ENCODE measurements at regions not wholly inside any gene's neighbourhood (a gene's known extent, or its start where the extent isn't known, plus 50 kb on each side); places are given as distances from the start of the nearest gene placed in this dataset.
"Not testable (repeated sequence)": the region's sequence is repeated elsewhere in the genome, so short reads cannot be mapped to it uniquely, and the experiment has no call there.

DNA sequence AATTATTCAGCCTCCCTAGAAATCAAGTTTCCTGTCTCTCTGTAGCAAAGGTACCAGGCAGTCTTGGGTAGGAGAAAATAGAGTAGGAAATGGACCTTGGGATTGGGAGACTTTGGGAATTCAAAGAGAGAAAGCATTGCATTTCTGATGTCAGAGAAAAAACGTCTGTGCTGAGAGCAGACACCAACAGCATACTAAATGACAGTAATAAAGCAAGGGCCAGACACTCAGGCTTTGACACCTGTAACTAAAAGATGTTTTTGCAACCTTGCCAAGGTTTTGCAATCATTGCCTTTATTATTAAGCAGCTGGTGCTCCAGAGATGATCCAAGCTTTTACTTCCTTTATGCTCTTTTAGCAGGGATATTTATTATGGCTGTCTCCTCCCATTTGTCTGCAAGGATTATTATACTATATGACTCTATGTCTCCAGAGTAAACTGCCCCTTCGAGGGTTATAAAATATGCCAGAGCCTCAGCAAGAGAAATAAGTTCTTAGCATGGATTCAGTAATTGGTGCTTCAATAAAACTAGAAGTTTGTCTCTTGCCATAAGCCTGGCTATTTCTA, 85.2 kb upstream of the GRAMD1B start:
- POLR2A ChIA-PET = no interaction called here

DNA sequence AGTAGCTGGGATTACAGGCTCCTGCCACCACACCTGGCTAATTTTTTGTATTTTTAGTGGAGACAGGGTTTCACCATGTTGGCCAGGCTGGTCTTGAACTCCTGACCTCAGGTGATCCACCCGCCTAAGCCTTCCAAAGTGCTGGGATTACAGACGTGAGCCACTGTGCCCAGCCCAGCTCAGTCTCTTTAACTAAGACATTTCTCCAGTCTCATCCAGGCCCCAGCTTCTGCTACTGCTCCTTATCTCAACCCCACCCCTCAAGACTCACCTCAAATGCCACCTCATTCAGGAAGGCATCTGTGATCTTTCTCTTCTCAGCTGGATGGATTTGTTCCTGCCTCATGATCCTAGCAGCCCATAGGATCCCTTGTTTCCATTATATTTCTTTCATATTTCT, 85.9 kb upstream of the GRAMD1B start:
- H3K36me3 ChIP-seq (ENCODE audit: control insufficient read depth in 4 of 4, insufficient read depth in 4 of 4, low read length in 3 of 4); H3K4me1 ChIP-seq (ENCODE audit: control extremely low read depth in 1 of 4, control insufficient read depth in 4 of 4, insufficient read depth in 4 of 4, low read length in 3 of 4); H3K9me3 ChIP-seq (ENCODE audit: control extremely low read depth in 1 of 5, control insufficient read depth in 4 of 5, insufficient read depth in 2 of 5, low read depth in 1 of 5, low read length in 4 of 5); H3K27ac ChIP-seq (ENCODE audit: insufficient read depth in 1 of 2, low read depth in 1 of 2, low read length in 2 of 2, poor library complexity in 1 of 2, severe bottlenecking in 2 of 2); POLR2A ChIA-PET; H3K4me3 ChIP-seq (ENCODE audit: control insufficient read depth in 1 of 7, extremely low read depth in 1 of 7, insufficient read depth in 4 of 7, low read depth in 2 of 7, low read length in 6 of 7); H3K27me3 ChIP-seq (replicated peaks in 2 of 5; ENCODE audit: control insufficient read depth in 4 of 5, insufficient read depth in 5 of 5, low read length in 4 of 5); DNase-seq: not testable (repeated sequence)
- CTCF ChIA-PET = interaction anchor here (0.8 kb wide), 1 partner anchor 10 kb away, joined by 3 read pairs; no protein-coding TSS in a partner anchor
- 92% methylated on average over 2 of the region's 2 CpGs for WGBS (ENCODE audit: insufficient coverage)

More for the DNA sequence above, 85.2 kb upstream of the GRAMD1B start:
- DNase-seq = no peak
- Histone ChIP-seq H3K27me3 (replicated peaks in 2 of 5; ENCODE audit: control insufficient read depth in 4 of 5, insufficient read depth in 5 of 5, low read length in 4 of 5) (no peaks in the 10 kb centered on the region), H3K36me3 (ENCODE audit: control insufficient read depth in 4 of 4, insufficient read depth in 4 of 4, low read length in 3 of 4) (no peaks in the 10 kb centered on the region), H3K4me3 (ENCODE audit: control insufficient read depth in 1 of 7, extremely low read depth in 1 of 7, insufficient read depth in 4 of 7, low read depth in 2 of 7, low read length in 6 of 7) (no peak overlapping the region), H3K4me1 (ENCODE audit: control extremely low read depth in 1 of 4, control insufficient read depth in 4 of 4, insufficient read depth in 4 of 4, low read length in 3 of 4) (no peaks in the 10 kb centered on the region), H3K27ac (ENCODE audit: insufficient read depth in 1 of 2, low read depth in 1 of 2, low read length in 2 of 2, poor library complexity in 1 of 2, severe bottlenecking in 2 of 2) (no peak overlapping the region), H3K9me3 (ENCODE audit: control extremely low read depth in 1 of 5, control insufficient read depth in 4 of 5, insufficient read depth in 2 of 5, low read depth in 1 of 5, low read length in 4 of 5) (peaks cover 0 to 8% (median 3%) of the 10 kb centered on the region in 5 experiments)
- CTCF ChIA-PET = interaction anchor here (0.8 kb wide), 1 partner anchor 11 kb away, joined by 3 read pairs; no protein-coding TSS in a partner anchor
- WGBS (ENCODE audit: insufficient coverage) = 81% methylated on average over 2 of the region's 2 CpGs

DNA sequence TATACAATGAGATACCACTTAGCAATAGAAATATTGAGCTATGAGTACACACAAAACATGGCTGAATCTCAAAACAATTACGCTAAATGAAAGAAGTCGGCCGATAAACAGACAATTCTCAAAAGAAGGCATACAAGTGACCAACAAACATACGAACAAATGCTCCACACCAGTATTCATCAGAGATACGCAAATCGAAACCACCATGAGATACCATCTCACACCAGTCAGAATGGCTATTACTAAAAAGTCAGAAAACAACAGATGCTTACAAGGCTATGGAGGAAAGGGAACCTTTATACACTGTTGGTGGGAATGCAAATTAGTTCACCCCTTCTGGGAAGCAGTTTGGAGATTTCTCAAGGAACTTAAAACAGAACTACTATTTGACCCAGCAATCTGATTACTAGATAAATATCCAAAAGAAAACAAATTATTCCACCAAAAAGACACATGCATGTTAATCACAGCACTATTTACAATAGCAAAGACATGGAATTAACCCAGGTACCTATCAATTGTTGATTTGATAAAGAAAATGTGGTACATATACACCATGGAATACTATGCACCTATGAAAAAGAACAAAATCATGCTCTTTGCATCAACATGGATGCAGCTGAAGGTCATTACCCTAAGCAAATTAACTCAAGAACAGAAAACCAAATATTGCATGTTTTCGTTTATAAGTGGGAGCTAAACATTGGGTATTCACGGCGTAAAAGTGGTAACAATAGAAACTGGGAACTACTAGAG, 90.9 kb upstream of the GRAMD1B start:
- POLR2A ChIA-PET = no interaction called here
- CTCF ChIA-PET = no interaction called here
- no peaks in the 10 kb centered on the region for H3K27me3 ChIP-seq (replicated peaks in 2 of 5; ENCODE audit: control insufficient read depth in 4 of 5, insufficient read depth in 5 of 5, low read length in 4 of 5)
- H3K9me3 ChIP-seq (ENCODE audit: control extremely low read depth in 1 of 5, control insufficient read depth in 4 of 5, insufficient read depth in 2 of 5, low read depth in 1 of 5, low read length in 4 of 5) = peaks cover 0 to 20% (median 8%) of the 10 kb centered on the region in 5 experiments
- WGBS (ENCODE audit: insufficient coverage) = 100% methylated on average over 7 of the region's 9 CpGs
- DNase-seq = no peak
- no peak overlapping the region for H3K4me3 ChIP-seq (ENCODE audit: control insufficient read depth in 1 of 7, extremely low read depth in 1 of 7, insufficient read depth in 4 of 7, low read depth in 2 of 7, low read length in 6 of 7)
- no peaks in the 10 kb centered on the region for H3K36me3 ChIP-seq (ENCODE audit: control insufficient read depth in 4 of 4, insufficient read depth in 4 of 4, low read length in 3 of 4)
- H3K4me1 ChIP-seq (ENCODE audit: control extremely low read depth in 1 of 4, control insufficient read depth in 4 of 4, insufficient read depth in 4 of 4, low read length in 3 of 4) = no peaks in the 10 kb centered on the region
- no peak overlapping the region for H3K27ac ChIP-seq (ENCODE audit: insufficient read depth in 1 of 2, low read depth in 1 of 2, low read length in 2 of 2, poor library complexity in 1 of 2, severe bottlenecking in 2 of 2)

DNA sequence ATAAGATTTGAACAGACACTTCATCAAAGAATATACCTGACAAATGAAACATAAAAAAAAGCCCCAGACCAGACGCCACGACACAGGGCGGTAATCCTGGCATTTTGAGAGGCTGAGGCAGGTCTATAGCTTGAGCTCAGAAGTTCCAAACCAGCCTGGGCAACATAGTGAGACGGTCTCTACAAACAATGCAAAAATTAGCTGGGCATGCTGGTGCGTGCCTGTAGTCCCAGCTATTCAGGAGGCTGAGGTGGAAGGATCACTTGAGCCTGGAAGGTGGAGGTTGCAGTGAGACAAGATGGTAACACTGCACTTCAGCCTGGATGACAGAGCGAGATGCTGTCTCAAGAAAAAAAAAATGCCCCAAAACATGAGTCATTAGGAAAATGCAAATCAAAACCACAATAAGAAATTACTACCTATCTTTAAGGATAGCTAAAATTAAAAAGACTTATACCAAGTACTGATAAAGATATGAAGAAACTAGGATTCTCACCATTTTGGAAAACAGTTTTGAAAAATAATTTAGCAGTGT, 91.7 kb upstream of the GRAMD1B start:
- Histone ChIP-seq H3K27ac (ENCODE audit: insufficient read depth in 1 of 2, low read depth in 1 of 2, low read length in 2 of 2, poor library complexity in 1 of 2, severe bottlenecking in 2 of 2) (no peak overlapping the region), H3K9me3 (ENCODE audit: control extremely low read depth in 1 of 5, control insufficient read depth in 4 of 5, insufficient read depth in 2 of 5, low read depth in 1 of 5, low read length in 4 of 5) (peaks cover 0 to 20% (median 8%) of the 10 kb centered on the region in 5 experiments), H3K36me3 (ENCODE audit: control insufficient read depth in 4 of 4, insufficient read depth in 4 of 4, low read length in 3 of 4) (no peaks in the 10 kb centered on the region), H3K27me3 (replicated peaks in 2 of 5; ENCODE audit: control insufficient read depth in 4 of 5, insufficient read depth in 5 of 5, low read length in 4 of 5) (no peaks in the 10 kb centered on the region), H3K4me1 (ENCODE audit: control extremely low read depth in 1 of 4, control insufficient read depth in 4 of 4, insufficient read depth in 4 of 4, low read length in 3 of 4) (no peaks in the 10 kb centered on the region), H3K4me3 (ENCODE audit: control insufficient read depth in 1 of 7, extremely low read depth in 1 of 7, insufficient read depth in 4 of 7, low read depth in 2 of 7, low read length in 6 of 7) (no peak overlapping the region)
- ChIA-PET POLR2A (no interaction called here), CTCF (no interaction called here)
- 100% methylated on average over 5 of the region's 6 CpGs for WGBS (ENCODE audit: insufficient coverage)
- DNase-seq = no peak

GRCh38 chr11:123334925-123335324, 95.1 kb upstream of the GRAMD1B start:
- WGBS (ENCODE audit: insufficient coverage) = 90% methylated on average over 3 of the region's 4 CpGs
- Histone ChIP-seq H3K4me1 (ENCODE audit: control extremely low read depth in 1 of 4, control insufficient read depth in 4 of 4, insufficient read depth in 4 of 4, low read length in 3 of 4) (no peaks in the 10 kb centered on the region), H3K27me3 (replicated peaks in 2 of 5; ENCODE audit: control insufficient read depth in 4 of 5, insufficient read depth in 5 of 5, low read length in 4 of 5) (no peaks in the 10 kb centered on the region), H3K9me3 (ENCODE audit: control extremely low read depth in 1 of 5, control insufficient read depth in 4 of 5, insufficient read depth in 2 of 5, low read depth in 1 of 5, low read length in 4 of 5) (peaks cover 0 to 12% (median 5%) of the 10 kb centered on the region in 5 experiments), H3K4me3 (ENCODE audit: control insufficient read depth in 1 of 7, extremely low read depth in 1 of 7, insufficient read depth in 4 of 7, low read depth in 2 of 7, low read length in 6 of 7) (no peak overlapping the region), H3K27ac (ENCODE audit: insufficient read depth in 1 of 2, low read depth in 1 of 2, low read length in 2 of 2, poor library complexity in 1 of 2, severe bottlenecking in 2 of 2) (no peak overlapping the region), H3K36me3 (ENCODE audit: control insufficient read depth in 4 of 4, insufficient read depth in 4 of 4, low read length in 3 of 4) (no peaks in the 10 kb centered on the region)
- no peak for DNase-seq
- ChIA-PET POLR2A (no interaction called here), CTCF (interaction anchor here (1.5 kb wide), 1 partner anchor 73 kb away, joined by 3 read pairs; no protein-coding TSS in a partner anchor)

GRCh38 chr11:123332577-123332976, 97.5 kb upstream of the GRAMD1B start:
- H3K27me3 ChIP-seq (replicated peaks in 2 of 5; ENCODE audit: control insufficient read depth in 4 of 5, insufficient read depth in 5 of 5, low read length in 4 of 5); H3K36me3 ChIP-seq (ENCODE audit: control insufficient read depth in 4 of 4, insufficient read depth in 4 of 4, low read length in 3 of 4); H3K4me3 ChIP-seq (ENCODE audit: control insufficient read depth in 1 of 7, extremely low read depth in 1 of 7, insufficient read depth in 4 of 7, low read depth in 2 of 7, low read length in 6 of 7); H3K4me1 ChIP-seq (ENCODE audit: control extremely low read depth in 1 of 4, control insufficient read depth in 4 of 4, insufficient read depth in 4 of 4, low read length in 3 of 4); DNase-seq; POLR2A ChIA-PET; H3K27ac ChIP-seq (ENCODE audit: insufficient read depth in 1 of 2, low read depth in 1 of 2, low read length in 2 of 2, poor library complexity in 1 of 2, severe bottlenecking in 2 of 2): not testable (repeated sequence)
- peaks cover 0 to 12% (median 5%) of the 10 kb centered on the region in 5 experiments for H3K9me3 ChIP-seq (ENCODE audit: control extremely low read depth in 1 of 5, control insufficient read depth in 4 of 5, insufficient read depth in 2 of 5, low read depth in 1 of 5, low read length in 4 of 5)
- no CpG with 5 or more reads among the region's 1 CpG for WGBS (ENCODE audit: insufficient coverage)
- CTCF ChIA-PET = interaction anchor here (0.7 kb wide), 1 partner anchor 15 kb away, joined by 3 read pairs; no protein-coding TSS in a partner anchor

DNA sequence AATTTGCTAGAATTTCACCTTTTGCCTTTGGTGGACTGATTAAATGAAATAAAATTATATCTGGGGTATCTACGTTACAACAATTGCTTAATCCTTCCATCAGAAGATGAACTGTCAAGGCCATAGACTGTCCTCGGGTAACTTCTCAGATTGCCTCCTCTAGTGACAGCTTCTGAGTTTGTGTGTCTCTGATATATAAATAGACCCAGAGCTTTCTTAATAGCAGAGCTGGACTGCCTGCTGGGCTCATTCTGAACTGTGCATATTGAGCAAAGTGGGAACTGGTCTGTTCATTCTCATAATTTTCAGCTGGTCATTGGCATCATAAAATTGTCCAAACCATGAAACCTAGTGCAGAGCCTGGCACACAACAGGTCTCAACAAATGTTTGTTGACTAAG, 99.1 kb upstream of the GRAMD1B start:
- POLR2A ChIA-PET = no interaction called here
- peaks cover 0 to 1% (median 0%) of the 10 kb centered on the region in 4 experiments for H3K4me1 ChIP-seq (ENCODE audit: control extremely low read depth in 1 of 4, control insufficient read depth in 4 of 4, insufficient read depth in 4 of 4, low read length in 3 of 4)
- WGBS (ENCODE audit: insufficient coverage) = no CpG with 5 or more reads among the region's 2 CpGs
- no peaks in the 10 kb centered on the region for H3K36me3 ChIP-seq (ENCODE audit: control insufficient read depth in 4 of 4, insufficient read depth in 4 of 4, low read length in 3 of 4)
- CTCF ChIA-PET = no interaction called here
- H3K27me3 ChIP-seq (replicated peaks in 2 of 5; ENCODE audit: control insufficient read depth in 4 of 5, insufficient read depth in 5 of 5, low read length in 4 of 5) = no peaks in the 10 kb centered on the region
- no peak overlapping the region for H3K4me3 ChIP-seq (ENCODE audit: control insufficient read depth in 1 of 7, extremely low read depth in 1 of 7, insufficient read depth in 4 of 7, low read depth in 2 of 7, low read length in 6 of 7)
- no peak for DNase-seq
- no peak overlapping the region for H3K27ac ChIP-seq (ENCODE audit: insufficient read depth in 1 of 2, low read depth in 1 of 2, low read length in 2 of 2, poor library complexity in 1 of 2, severe bottlenecking in 2 of 2)
- H3K9me3 ChIP-seq (ENCODE audit: control extremely low read depth in 1 of 5, control insufficient read depth in 4 of 5, insufficient read depth in 2 of 5, low read depth in 1 of 5, low read length in 4 of 5) = peaks cover 0 to 12% (median 5%) of the 10 kb centered on the region in 5 experiments
